ENCODE measurements at regions not wholly inside any gene's neighbourhood (a gene's known extent, or its start where the extent isn't known, plus 50 kb on each side); places are given as distances from the start of the nearest gene placed in this dataset.
A peak's percentile ranks its signal among the peaks of the same experiment; 100 is the strongest.

DNA sequence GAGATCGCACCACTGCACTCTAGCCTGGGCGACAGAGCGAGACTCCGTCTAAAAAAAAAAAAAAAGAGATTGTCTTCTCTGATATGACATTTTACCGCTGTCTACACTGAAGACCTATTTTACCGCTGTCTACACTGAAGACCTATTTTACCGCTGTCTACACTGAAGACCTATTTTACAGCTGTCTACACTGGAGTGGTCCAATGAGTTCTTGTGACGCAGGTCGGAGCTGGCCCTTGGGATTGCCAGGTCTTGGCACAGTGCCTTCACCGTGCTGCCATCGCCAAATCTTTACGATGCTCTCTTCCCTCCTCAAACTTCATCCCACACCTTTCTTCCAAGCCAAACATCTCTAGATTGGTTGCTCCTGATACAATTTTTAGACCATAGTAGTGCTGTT, 183.1 kb upstream of the FAT1 start:
- in situ Hi-C loops (cut with HindIII; ENCODE audit: low pct_unique_long_range_greater_than_20kb, low sequenced_read_pairs): no loop called here
- no peak for DNase-seq (ENCODE audit: low read depth)

DNA sequence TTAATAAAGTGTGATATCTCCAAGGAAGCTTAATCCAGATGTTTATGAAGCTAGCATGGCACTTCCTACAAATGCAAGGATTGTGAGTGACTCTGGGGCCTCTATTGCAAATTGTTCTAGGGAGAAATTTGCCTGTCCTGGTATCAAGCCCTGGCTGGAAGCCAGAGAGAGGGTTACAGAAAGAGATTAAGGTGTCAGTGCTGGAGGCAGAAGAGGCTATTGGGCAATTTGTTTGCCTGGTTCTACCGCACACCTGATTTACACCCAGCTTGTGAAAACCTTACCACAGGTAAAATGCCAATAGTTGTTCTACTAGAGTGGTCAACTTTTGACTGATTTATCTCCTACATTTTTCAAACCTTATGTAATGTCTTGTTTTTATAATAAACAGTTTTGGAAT, 186.7 kb upstream of the FAT1 start:
- in situ Hi-C loops (cut with HindIII; ENCODE audit: low pct_unique_long_range_greater_than_20kb, low sequenced_read_pairs): no loop called here

DNA sequence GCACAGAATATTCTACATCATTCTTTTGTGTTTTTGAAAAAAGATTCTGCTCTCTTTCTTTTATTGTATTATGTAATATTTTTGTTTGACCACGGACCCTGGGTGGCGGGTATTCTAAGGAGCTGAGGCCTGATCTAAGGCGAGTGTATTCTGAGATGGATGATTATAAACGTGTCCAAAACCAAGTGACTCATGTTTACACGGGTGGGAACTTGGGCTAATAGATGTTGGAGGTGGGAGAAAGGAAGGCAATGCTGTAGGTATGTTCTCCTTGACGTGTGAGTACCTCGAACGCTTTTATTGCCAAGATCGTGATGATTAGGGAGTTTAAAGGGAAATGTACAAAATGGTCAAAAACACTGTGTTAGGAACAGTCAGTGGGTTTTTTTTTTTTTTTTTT, 188.9 kb upstream of the FAT1 start:
- in situ Hi-C loops (cut with HindIII; ENCODE audit: low pct_unique_long_range_greater_than_20kb, low sequenced_read_pairs): no loop called here
- DNase-seq (ENCODE audit: low read depth): no peak

More for the DNA sequence above, 186.7 kb upstream of the FAT1 start:
- DNase-seq (ENCODE audit: low read depth): no peak

DNA sequence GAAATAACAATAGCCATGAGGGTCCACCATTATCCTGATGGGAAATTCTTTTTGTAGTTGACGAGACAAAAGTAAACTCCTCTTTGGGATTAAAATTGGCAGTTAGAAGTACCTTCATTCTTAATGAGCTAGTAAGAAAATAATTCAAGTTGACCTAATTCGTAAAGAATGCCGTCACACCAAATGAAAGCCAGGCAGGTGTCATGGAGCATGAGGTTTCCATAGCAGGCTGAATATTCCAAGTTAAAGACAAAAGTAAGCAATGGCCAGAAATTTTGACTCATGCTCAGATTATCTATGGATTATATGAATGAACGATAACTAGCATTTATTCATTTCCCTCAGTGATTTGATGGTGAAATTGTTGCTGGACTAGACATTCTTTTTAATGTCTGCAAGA, 192.2 kb upstream of the FAT1 start:
- DNase-seq (ENCODE audit: low read depth): no peak
- in situ Hi-C loops (cut with HindIII; ENCODE audit: low pct_unique_long_range_greater_than_20kb, low sequenced_read_pairs): no loop called here

DNA sequence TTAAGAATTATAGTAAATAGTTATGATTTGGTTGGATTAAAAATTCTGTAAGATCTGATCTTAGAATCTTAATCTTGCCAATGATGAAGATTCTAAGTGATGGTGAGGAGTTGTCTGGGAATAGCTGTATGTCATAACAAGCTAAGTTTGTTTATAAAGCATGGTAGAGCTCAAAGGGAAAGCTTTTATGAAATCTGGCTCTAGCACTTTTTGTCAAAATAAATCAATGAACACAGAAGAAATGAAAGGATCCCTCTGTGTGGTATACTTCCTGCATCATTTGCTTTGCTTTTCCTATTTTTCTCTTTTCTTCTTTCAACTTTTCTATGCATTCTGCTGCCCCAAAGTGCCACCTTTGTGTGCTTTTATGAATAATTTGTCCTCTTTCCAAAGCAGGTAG, 193.5 kb upstream of the FAT1 start:
- no peak for DNase-seq (ENCODE audit: low read depth)
- in situ Hi-C loops (cut with HindIII; ENCODE audit: low pct_unique_long_range_greater_than_20kb, low sequenced_read_pairs): no loop called here

DNA sequence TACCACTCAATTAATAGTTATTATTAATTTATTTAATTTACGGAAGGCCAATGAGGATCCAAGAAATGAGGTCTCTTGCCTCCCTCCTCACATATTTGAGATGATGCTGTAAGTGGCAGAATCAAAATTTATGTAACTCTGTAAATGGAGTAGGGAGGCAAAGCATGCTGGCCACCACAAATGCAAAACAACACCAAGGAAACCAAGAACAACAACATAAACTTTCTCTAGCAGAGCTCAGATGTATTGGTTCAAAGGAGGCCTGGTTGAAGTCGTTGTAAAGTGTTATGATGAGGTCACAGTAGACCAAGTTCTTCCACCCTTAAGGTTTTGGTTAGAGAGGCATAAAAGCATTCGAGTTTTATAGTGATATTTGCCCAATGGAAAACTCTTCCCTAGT, 194.8 kb upstream of the FAT1 start:
- no peak for DNase-seq (ENCODE audit: low read depth)
- in situ Hi-C loops (cut with HindIII; ENCODE audit: low pct_unique_long_range_greater_than_20kb, low sequenced_read_pairs): no loop called here

DNA sequence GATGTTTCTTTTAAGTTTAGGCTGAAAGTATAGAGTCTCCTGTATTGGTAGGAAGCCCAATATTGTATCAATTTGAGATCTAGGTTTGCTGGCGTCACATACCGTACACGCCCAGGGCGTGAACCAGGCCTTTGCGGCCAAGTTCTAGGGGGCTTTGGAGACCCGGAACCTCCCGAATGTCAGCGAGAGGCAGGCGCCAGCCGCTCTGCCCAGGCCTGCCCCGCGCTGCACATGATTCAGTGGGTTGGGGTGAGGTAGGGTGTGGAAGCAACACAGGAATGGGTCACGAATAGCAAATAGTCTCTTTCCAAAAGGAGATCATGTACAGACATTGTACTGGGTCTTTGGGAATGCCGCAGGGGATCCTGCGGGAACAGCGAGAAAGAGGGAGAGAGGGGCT, 195.7 kb upstream of the FAT1 start:
- in situ Hi-C loops (cut with HindIII; ENCODE audit: low pct_unique_long_range_greater_than_20kb, low sequenced_read_pairs): no loop called here
- no peak for DNase-seq (ENCODE audit: low read depth)

DNA sequence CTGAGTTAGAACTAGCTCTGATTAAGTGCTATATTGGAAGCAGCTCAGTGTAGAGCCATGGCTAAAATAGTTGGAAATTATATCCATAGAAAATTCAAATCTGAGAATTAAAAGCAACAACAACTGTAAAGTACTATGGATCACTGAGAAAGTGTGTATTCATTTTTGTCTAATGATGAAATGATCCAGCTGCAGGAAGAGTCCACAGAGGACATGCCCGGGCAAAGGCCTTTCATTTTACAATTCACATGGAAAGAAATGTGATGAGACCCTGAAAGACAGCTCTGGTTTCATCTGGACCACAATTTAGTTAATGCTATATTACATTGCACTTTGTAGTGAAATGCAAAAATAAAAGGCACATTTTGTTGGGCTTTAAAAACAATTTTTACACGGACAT, 196.8 kb upstream of the FAT1 start:
- in situ Hi-C loops (cut with HindIII; ENCODE audit: low pct_unique_long_range_greater_than_20kb, low sequenced_read_pairs): no loop called here
- no peak for DNase-seq (ENCODE audit: low read depth)

DNA sequence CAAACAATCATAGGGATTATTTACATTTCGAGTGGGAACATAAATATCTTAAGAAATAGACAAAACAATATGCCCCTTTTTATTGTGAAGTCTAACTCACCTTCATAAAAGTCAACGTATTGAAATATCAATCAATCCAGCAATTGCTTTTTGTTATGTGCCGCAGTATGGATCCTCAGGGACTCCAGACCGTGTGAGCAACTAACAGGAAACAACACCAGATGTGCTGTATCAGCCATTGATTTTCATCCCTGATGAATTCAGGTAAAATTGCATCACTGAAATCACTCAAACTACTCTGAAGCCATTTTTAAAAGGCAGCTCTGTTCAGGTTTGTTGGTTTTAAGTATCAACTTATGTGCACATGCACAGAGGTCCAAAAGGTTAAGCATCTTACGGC, 197.3 kb upstream of the FAT1 start:
- no peak for DNase-seq (ENCODE audit: low read depth)
- in situ Hi-C loops (cut with HindIII; ENCODE audit: low pct_unique_long_range_greater_than_20kb, low sequenced_read_pairs): no loop called here

DNA sequence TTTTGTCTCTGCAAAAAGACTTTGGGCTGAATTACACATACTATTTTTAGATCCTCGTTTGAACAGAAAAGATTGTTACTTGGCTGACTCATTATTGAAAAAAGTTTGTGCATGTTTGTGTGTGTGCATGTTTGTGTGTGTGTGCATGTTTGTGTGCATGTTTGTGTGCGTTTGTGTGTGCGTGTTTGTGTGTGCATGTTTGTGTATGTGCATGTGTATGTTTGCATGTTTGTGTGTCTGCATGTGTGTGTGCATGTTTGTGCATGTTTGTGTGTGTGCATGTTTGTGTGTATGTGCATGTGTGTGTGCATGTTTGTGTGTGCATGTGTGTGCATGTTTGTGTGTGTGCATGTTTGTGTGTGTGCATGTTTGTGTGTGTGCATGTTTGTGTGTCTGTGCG, 201.1 kb upstream of the FAT1 start:
- in situ Hi-C loops (cut with HindIII; ENCODE audit: low pct_unique_long_range_greater_than_20kb, low sequenced_read_pairs): no loop called here
- DNase-seq (ENCODE audit: low read depth): no peak

DNA sequence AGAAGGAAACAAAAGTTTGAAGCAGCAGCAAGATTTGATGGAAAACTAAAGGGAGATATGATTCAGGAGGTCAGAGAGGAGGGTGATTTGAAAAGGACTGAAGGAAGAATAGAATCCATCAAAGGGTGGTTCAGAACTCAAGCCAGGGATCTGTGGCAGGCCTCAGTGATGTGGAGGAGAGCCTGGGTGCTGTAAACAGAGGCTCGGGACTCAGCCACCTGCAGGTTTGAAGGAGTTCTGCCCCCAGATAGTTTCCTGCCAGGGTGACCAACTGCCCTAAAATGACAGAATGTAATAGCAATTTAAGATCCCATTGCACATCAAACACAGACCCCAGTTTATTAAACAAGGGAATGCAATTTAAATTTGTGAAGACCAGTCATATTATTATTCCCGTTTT, 204.0 kb upstream of the FAT1 start:
- no peak for DNase-seq (ENCODE audit: low read depth)
- in situ Hi-C loops (cut with HindIII; ENCODE audit: low pct_unique_long_range_greater_than_20kb, low sequenced_read_pairs): no loop called here

DNA sequence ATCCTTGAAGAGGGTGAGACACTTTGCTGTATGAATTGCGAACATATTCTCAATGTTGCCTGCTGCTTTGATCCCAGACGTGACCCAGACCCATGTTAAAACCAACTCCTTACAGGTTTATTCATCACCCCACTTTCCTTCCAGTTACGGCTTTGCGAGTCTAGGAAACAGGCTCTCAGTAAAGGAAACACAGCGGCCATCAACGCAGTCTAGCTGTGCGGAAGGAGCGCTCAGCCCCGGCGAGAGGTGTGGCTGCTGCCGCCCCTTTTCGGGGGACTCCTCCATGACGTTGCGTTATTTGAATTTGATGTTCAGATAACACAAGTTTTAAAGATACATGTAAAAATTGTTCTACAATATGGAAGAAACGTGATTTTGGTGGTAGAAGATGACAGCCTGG, 206.4 kb upstream of the FAT1 start:
- no peak for DNase-seq (ENCODE audit: low read depth)
- in situ Hi-C loops (cut with HindIII; ENCODE audit: low pct_unique_long_range_greater_than_20kb, low sequenced_read_pairs): no loop called here

DNA sequence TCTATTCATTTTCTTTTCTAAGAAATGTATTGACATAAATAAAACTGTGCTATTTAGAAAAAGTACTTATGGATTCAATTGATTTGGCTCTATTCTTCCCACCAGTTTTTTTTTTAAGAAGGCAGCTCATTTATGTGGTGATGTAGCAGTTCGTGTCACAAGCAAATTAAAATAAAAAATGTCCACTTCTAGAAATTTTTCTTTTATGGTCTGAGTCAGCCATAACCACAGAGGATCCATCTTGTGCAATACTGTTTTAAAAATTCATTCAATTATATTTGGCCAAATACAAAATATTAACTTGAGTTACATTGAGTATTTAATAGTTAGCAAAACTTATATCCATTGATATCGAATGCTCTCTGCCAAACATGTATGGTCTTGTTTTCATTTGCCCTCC, 207.9 kb upstream of the FAT1 start:
- in situ Hi-C loops (cut with HindIII; ENCODE audit: low pct_unique_long_range_greater_than_20kb, low sequenced_read_pairs): no loop called here
- DNase-seq (ENCODE audit: low read depth): no peak

DNA sequence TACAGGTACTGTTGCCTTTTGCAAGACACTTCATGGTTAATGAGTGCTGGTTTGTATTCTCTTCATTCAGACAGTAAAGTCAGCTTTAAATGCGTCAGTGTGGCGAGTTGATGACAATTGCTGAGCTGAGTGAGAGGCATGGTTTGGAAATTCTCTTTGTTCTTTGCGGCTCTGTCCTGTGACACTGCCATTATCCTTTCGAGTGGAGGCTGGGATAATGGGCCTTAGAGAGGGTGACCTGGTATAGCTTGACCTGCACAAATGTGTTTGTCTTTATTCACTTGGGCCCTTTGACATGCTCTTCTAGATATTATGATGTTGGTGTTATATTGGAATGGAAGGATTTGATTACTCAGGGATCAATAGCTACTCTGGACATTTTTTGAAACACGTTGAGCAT, 208.5 kb upstream of the FAT1 start:
- in situ Hi-C loops (cut with HindIII; ENCODE audit: low pct_unique_long_range_greater_than_20kb, low sequenced_read_pairs): no loop called here

DNA sequence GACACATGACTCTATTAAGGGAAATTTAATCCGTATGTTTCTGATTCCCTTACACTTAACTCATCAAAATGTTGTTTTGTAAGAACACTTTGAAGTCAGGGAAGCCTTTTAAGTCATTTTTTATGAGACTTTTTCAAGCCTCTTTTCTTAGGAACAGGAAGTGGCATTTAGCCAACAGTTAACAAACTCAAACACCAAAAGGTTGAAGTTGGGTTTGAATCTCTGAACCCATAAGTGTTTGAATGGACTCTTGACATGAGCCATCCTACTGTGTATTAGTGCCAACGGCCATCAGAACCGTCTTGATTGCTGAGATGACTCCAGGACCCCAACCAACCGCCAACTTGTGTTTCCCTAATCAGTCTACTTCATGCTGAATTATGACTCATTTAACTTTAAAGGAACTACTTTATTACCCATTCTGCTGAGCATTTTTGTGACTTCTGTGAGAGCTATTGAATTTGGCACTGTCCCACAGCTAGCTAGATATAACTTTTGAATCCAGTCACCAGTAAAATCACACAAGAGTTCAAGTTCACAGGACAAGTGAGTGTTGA, 209.1 kb upstream of the FAT1 start:
- in situ Hi-C loops (cut with HindIII; ENCODE audit: low pct_unique_long_range_greater_than_20kb, low sequenced_read_pairs): no loop called here
- DNase-seq (ENCODE audit: low read depth): peak; percentile 13

More for the DNA sequence above, 208.5 kb upstream of the FAT1 start:
- DNase-seq (ENCODE audit: low read depth): no peak

DNA sequence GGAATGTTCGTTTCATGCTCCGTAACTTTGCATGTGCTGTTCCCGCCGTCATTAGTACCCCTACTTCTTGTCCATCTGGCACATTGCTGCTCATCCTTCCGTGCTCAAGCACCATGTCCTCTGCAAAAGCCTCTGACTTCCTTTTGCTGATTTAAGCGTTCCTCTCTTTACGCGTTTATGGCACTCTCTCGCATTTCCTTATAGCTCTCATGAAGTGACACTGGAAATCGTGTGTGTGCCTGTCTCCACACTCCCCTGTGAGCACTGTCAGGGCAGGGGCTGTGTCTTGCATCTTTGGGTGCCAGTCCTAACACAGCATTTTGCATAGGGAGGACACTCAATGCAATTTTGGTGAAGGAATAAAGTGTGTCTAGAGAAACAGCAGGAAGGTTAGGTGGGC, 210.6 kb upstream of the FAT1 start:
- DNase-seq (ENCODE audit: low read depth): no peak
- in situ Hi-C loops (cut with HindIII; ENCODE audit: low pct_unique_long_range_greater_than_20kb, low sequenced_read_pairs): no loop called here

DNA sequence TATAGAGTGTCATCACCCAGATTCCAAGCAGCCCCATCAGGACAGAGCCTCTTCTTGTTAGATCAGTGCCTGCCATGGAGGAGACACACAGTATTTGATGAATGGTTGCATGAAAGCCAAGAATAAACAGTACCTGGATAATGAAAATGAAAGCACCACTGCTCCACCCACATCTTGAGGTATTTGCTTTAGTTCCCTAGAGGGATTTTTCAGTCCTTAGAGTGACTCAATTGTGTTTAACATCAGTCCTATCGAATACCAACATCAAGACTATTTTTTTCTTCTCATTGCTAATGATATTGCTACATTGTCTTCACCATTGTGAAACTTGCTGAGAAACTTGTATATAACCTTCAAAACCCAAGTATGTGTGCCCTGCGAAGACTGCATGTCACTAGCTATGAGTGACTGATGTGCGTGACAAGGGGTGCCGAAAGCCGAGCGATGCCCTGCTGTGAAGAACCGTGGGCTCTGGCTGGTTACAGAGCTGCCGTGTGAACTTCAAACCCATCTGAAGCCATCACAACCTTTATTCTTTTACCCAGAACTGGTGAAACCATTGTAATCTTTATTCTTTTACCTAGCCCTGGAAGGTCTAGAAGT, 211.3 kb upstream of the FAT1 start:
- in situ Hi-C loops (cut with HindIII; ENCODE audit: low pct_unique_long_range_greater_than_20kb, low sequenced_read_pairs): no loop called here
- DNase-seq (ENCODE audit: low read depth): peak; percentile 13

DNA sequence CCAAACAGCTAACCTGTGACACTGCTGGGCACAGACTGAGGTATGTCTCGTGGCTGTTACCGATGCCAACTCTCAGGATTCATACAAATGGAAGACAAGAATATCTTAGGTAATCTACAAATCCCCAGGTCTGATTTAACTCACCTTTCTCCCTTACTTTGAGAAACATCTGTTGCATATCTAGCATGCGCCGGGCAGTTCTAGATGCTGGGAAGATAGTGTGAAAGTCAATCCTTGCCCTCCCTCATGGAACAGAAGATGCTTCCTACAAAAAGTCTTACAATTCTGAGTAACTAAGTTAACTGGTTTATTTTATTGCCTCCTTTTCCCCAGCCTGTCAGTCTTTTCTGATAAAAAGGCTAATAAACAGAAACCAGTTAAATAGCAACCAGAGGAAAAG, 212.2 kb upstream of the FAT1 start:
- in situ Hi-C loops (cut with HindIII; ENCODE audit: low pct_unique_long_range_greater_than_20kb, low sequenced_read_pairs): no loop called here
- no peak for DNase-seq (ENCODE audit: low read depth)

DNA sequence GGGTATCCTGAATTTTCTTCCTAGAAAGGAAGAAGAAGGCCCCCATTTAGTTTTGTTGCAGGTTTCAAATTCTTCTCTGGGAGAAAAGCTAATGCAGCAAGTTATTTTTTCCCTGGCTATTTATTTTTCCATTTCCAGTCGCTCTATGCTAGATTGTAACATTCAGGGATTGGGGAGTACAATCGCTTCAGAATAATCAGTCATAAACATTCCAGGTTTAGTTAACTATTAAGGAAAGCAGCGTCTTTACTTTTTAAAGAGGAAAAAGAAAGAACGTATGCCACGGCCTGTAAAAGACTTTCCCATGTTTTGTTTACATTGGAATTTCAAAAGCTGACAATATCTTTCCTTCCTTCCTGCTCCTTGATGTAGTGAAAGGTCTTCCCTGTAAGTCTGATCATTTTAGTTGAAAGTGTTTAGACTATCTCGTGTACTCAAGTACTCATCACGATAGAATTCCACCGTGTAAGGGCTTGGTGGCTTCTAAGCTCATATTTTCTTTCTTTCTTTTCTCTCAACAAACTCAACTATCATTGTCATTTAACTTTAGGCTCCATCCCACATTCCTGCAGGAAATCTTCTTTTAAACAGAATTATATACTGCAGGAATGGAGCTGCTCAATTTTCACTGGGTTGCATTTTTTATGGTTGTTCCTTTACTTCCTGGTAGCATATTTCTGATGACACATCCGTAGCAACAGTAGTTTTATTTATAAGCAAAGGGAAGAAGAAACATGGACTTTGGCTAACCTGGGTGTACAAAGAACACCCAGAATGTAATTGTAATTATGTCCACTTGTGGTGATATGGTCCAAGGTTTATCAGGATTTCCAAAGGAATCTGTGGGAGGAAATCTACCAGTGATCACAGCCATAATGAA, 213.1 kb upstream of the FAT1 start:
- in situ Hi-C loops (cut with HindIII; ENCODE audit: low pct_unique_long_range_greater_than_20kb, low sequenced_read_pairs): no loop called here
- DNase-seq (ENCODE audit: low read depth): peak; percentile 86

DNA sequence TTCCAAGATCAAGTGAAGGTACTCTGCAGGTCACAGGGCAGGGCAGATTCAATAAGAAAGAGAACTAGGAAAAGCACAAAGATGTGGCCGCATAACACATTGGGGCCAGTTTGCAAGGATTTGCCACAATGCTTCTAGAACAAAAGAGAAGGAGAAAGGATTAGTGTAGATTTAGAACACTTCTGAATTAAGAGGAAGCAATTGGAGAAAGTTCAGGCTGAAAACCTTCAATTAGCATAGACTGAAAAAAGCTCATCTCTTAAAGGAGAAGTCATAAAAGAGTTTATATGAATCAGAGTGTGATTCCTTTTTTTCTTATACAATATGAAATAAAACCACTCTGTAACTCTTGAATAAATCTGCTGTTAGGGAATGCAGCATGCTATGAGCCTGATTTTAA, 215.6 kb upstream of the FAT1 start:
- in situ Hi-C loops (cut with HindIII; ENCODE audit: low pct_unique_long_range_greater_than_20kb, low sequenced_read_pairs): no loop called here
- DNase-seq (ENCODE audit: low read depth): no peak

All from Caki2 (cell line).